ENCODE measurements at regions not wholly inside any gene's neighbourhood (a gene's known extent, or its start where the extent isn't known, plus 50 kb on each side); places are given as distances from the start of the nearest gene placed in this dataset.

DNA sequence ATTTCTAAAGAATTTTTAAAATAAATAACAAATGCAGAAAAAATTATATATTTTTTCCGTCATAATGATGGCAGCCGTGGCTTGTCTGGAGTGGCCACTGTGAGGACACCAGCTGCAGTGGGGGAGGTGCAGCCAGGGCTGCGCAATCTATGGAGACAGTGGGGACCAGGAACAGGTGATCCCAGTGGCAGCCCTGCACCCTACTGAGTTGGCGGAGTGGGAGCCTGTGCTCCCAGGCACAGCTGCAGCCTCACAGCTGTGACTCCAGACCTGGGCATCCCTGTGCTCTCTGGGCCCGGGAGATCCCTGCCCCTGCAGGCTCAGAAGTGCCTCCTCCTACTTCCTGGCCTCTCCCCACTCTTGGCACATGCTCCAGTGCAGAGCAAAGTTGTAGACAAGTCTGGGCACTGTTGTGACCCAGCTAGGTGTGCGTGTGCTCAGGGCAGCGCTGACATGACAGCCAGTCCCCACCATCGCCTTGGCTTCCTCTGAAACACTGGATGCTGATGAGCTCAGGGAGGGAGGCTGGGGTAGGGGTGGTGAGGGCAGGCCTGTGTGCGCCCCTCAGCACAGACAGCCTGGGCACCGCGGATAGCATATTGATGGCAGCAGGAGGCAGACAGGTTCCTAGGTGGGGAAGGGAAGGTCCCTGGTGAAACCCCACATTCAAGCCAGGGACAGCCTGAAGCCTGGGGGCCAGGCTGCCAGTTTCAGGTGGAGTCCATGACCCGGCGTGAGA lies 96.0 kb upstream of the PRR16 start:
- TF ChIP-seq, protein P1, sequence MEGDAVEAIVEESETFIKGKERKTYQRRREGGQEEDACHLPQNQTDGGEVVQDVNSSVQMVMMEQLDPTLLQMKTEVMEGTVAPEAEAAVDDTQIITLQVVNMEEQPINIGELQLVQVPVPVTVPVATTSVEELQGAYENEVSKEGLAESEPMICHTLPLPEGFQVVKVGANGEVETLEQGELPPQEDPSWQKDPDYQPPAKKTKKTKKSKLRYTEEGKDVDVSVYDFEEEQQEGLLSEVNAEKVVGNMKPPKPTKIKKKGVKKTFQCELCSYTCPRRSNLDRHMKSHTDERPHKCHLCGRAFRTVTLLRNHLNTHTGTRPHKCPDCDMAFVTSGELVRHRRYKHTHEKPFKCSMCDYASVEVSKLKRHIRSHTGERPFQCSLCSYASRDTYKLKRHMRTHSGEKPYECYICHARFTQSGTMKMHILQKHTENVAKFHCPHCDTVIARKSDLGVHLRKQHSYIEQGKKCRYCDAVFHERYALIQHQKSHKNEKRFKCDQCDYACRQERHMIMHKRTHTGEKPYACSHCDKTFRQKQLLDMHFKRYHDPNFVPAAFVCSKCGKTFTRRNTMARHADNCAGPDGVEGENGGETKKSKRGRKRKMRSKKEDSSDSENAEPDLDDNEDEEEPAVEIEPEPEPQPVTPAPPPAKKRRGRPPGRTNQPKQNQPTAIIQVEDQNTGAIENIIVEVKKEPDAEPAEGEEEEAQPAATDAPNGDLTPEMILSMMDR (IDR thresholded peaks at IDR 0.05), result no peak
- TF ChIP-seq POLR2A (IDR thresholded peaks at IDR 0.05), result no peak

All from uterus (tissue), 2 donors.